DND-41 (cell line): ENCODE measurements at regions not wholly inside any gene's neighbourhood (a gene's known extent, or its start where the extent isn't known, plus 50 kb on each side); places are given as distances from the start of the nearest gene placed in this dataset.

Source experiments
- CTCF ChIP-seq: IDR thresholded peaks from 2 replicates; pipeline ENCODE4 v1.5.1; 2012; ENCODE audit warnings: borderline replicate concordance, low read length, moderate library complexity, mild to moderate bottlenecking; ENCODE audit not compliant: poor library complexity, severe bottlenecking; ENCODE audit errors: extremely low read depth
- EZH2 ChIP-seq: IDR thresholded peaks from 3 replicates; pipeline ENCODE4 v1.6.1; 2012; ENCODE audit warnings: borderline replicate concordance, low read depth, mild to moderate bottlenecking, moderate library complexity, low read length, inconsistent platforms; ENCODE audit not compliant: severe bottlenecking

- TF ChIP-seq CTCF (no peak), EZH2 (no peak)
Observed at GRCh38 chr20:24388828-24389380, 80.5 kb upstream of the SYNDIG1 start.
